Astrocyte of the spinal cord (primary cell): ENCODE measurements at regions not wholly inside any gene's neighbourhood (a gene's known extent, or its start where the extent isn't known, plus 50 kb on each side); places are given as distances from the start of the nearest gene placed in this dataset.

Experiments used
- DNase-seq: peaks from one replicate; pipeline ENCODE4 v3.0.0; 2011; ENCODE audit warnings: low read depth, low spot score
- H3K4me3 ChIP-seq: 2 replicates; pipeline ENCODE4 v1.5.1; 2011; ENCODE audit warnings: low read depth, mild to moderate bottlenecking, low read length, moderate library complexity
- CTCF ChIP-seq: IDR thresholded peaks from 2 replicates; pipeline ENCODE4 v1.5.1; 2012; ENCODE audit warnings: low read depth, mild to moderate bottlenecking, low read length, inconsistent platforms
- in situ Hi-C: cut with HindIII; loops from 2 replicates; pipeline ENCODE4 v1.10.0; 2017; ENCODE audit warnings: low sequenced_read_pairs

GRCh38 chr17:70314506-70314905, 145.2 kb downstream of the KCNJ2 start:
- no peak overlapping the region for H3K4me3 ChIP-seq
- in situ Hi-C loops, result no loop called here
- DNase-seq, result no peak
- TF ChIP-seq CTCF, result no peak

GRCh38 chr17:70317421-70317820, 148.1 kb downstream of the KCNJ2 start:
- in situ Hi-C loops, result no loop called here
- H3K4me3 ChIP-seq, result no peak overlapping the region
- no peak for TF ChIP-seq CTCF

GRCh38 chr17:70318051-70318450, 148.7 kb downstream of the KCNJ2 start:
- DNase-seq, result no peak
- no peak overlapping the region for H3K4me3 ChIP-seq
- TF ChIP-seq CTCF, result no peak
- in situ Hi-C loops, result no loop called here

More at GRCh38 chr17:70317421-70317820, 148.1 kb downstream of the KCNJ2 start:
- DNase-seq, result no peak

GRCh38 chr17:70319516-70319915, 150.2 kb downstream of the KCNJ2 start:
- in situ Hi-C loops, result no loop called here
- TF ChIP-seq CTCF, result no peak
- no peak overlapping the region for H3K4me3 ChIP-seq
- DNase-seq, result no peak

GRCh38 chr17:70320673-70321345, 151.5 kb downstream of the KCNJ2 start:
- H3K4me3 ChIP-seq, result no peak overlapping the region
- no peak for TF ChIP-seq CTCF
- in situ Hi-C loops, result no loop called here
- DNase-seq, result peak; percentile 16

- no peak overlapping the region for H3K4me3 ChIP-seq
- in situ Hi-C loops, result no loop called here
- no peak for TF ChIP-seq CTCF
- DNase-seq, result no peak
Observed at GRCh38 chr17:70321352-70321751, 152.0 kb downstream of the KCNJ2 start.

- in situ Hi-C loops, result no loop called here
- H3K4me3 ChIP-seq, result no peak overlapping the region
- no peak for DNase-seq
- no peak for TF ChIP-seq CTCF
Observed at GRCh38 chr17:70323269-70323668, 153.9 kb downstream of the KCNJ2 start.
